ENCODE measurements at regions not wholly inside any gene's neighbourhood (a gene's known extent, or its start where the extent isn't known, plus 50 kb on each side); places are given as distances from the start of the nearest gene placed in this dataset.

- Histone ChIP-seq H3K4me3 (ENCODE audit: low read depth, low read length) (no peak overlapping the region), H3K4me1 (no peaks in the 10 kb centered on the region), H3K9me3 (no peaks in the 10 kb centered on the region), H3K27me3 (no peaks in the 10 kb centered on the region), H3K36me3 (no peaks in the 10 kb centered on the region)
- DNase-seq, result no peak
- TF ChIP-seq, protein P1, sequence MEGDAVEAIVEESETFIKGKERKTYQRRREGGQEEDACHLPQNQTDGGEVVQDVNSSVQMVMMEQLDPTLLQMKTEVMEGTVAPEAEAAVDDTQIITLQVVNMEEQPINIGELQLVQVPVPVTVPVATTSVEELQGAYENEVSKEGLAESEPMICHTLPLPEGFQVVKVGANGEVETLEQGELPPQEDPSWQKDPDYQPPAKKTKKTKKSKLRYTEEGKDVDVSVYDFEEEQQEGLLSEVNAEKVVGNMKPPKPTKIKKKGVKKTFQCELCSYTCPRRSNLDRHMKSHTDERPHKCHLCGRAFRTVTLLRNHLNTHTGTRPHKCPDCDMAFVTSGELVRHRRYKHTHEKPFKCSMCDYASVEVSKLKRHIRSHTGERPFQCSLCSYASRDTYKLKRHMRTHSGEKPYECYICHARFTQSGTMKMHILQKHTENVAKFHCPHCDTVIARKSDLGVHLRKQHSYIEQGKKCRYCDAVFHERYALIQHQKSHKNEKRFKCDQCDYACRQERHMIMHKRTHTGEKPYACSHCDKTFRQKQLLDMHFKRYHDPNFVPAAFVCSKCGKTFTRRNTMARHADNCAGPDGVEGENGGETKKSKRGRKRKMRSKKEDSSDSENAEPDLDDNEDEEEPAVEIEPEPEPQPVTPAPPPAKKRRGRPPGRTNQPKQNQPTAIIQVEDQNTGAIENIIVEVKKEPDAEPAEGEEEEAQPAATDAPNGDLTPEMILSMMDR (IDR thresholded peaks at IDR 0.05; ENCODE audit: low read depth, low read length), result no peak
Observed at GRCh38 chr6:93523365-93523764, 104.0 kb upstream of the EPHA7 start.

DNA sequence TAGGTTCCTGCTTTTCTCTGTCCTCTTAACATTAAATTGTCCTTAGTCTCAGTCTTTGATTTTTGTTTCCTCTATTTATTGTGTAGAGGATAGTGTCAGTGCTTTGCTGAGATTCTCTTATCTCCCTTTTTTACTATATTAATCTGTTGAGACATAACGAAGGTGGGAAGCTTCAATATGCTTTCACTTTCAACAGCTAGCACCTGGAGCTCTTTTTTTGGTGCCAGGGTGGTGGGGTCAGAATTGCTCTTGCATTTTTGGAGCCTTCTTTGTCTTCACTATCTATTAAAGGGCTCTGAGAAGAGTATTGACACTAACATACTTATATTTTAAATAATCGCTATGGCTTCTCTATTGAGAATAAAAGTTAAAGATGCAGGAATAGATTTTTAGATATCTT is 97.1 kb upstream of the EPHA7 start:
- TF ChIP-seq, protein P1 (IDR thresholded peaks at IDR 0.05; ENCODE audit: low read depth, low read length), result no peak
- no peaks in the 10 kb centered on the region for H3K4me1 ChIP-seq
- H3K36me3 ChIP-seq, result no peaks in the 10 kb centered on the region
- no peaks in the 10 kb centered on the region for H3K9me3 ChIP-seq
- DNase-seq, result no peak
- no peaks in the 10 kb centered on the region for H3K27me3 ChIP-seq
- H3K4me3 ChIP-seq (ENCODE audit: low read depth, low read length), result no peak overlapping the region

- no peaks in the 10 kb centered on the region for H3K4me1 ChIP-seq
Observed at GRCh38 chr6:93515736-93516135, 96.4 kb upstream of the EPHA7 start.

DNA sequence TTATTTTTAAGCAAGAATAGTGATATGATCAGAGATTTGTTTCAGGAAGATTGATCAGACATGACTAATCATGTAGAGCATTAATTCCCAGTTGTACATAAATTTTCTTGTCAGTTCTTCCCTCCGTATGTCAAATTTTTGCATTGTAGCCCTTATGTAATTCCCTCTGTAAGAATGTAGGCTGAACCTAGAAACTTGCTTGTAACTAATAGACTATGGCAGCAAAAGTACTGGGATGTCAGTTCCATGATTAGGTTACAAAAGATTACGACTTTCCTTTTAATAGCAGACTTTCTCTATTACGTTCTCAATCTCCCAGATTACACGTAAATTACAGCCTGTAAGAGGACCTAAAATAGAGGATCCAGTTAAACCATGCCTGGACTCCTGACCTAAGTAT is 79.4 kb upstream of the EPHA7 start:
- no peak for DNase-seq
- TF ChIP-seq, protein P1 (IDR thresholded peaks at IDR 0.05; ENCODE audit: low read depth, low read length), result no peak
- H3K9me3 ChIP-seq, result no peaks in the 10 kb centered on the region
- H3K4me3 ChIP-seq (ENCODE audit: low read depth, low read length), result no peak overlapping the region
- H3K27me3 ChIP-seq, result no peaks in the 10 kb centered on the region
- no peaks in the 10 kb centered on the region for H3K36me3 ChIP-seq
- H3K4me1 ChIP-seq, result no peaks in the 10 kb centered on the region

More at GRCh38 chr6:93515736-93516135, 96.4 kb upstream of the EPHA7 start:
- H3K4me3 ChIP-seq (ENCODE audit: low read depth, low read length), result no peak overlapping the region
- H3K9me3 ChIP-seq, result no peaks in the 10 kb centered on the region
- no peaks in the 10 kb centered on the region for H3K27me3 ChIP-seq
- TF ChIP-seq, protein P1 (IDR thresholded peaks at IDR 0.05; ENCODE audit: low read depth, low read length), result no peak
- DNase-seq, result no peak
- H3K36me3 ChIP-seq, result no peaks in the 10 kb centered on the region

- Histone ChIP-seq H3K4me1 (no peaks in the 10 kb centered on the region), H3K4me3 (ENCODE audit: low read depth, low read length) (no peak overlapping the region), H3K27me3 (no peaks in the 10 kb centered on the region), H3K36me3 (no peaks in the 10 kb centered on the region), H3K9me3 (no peaks in the 10 kb centered on the region)
- TF ChIP-seq, protein P1 (IDR thresholded peaks at IDR 0.05; ENCODE audit: low read depth, low read length), result no peak
- no peak for DNase-seq
Observed at GRCh38 chr6:93496548-93496947, 77.2 kb upstream of the EPHA7 start.

- H3K9me3 ChIP-seq, result no peaks in the 10 kb centered on the region
- no peak for DNase-seq
- no peaks in the 10 kb centered on the region for H3K27me3 ChIP-seq
- no peaks in the 10 kb centered on the region for H3K4me1 ChIP-seq
- H3K4me3 ChIP-seq (ENCODE audit: low read depth, low read length), result no peak overlapping the region
- H3K36me3 ChIP-seq, result no peaks in the 10 kb centered on the region
- TF ChIP-seq, protein P1 (IDR thresholded peaks at IDR 0.05; ENCODE audit: low read depth, low read length), result no peak
Observed at GRCh38 chr6:93494057-93494456, 74.7 kb upstream of the EPHA7 start.

Data from BE2C (cell line).